C4-2B (cell line): ENCODE measurements at regions not wholly inside any gene's neighbourhood (a gene's known extent, or its start where the extent isn't known, plus 50 kb on each side); places are given as distances from the start of the nearest gene placed in this dataset.

Experiments
- H3K27ac ChIP-seq: fragments of 450-650 bp; 2 replicates; pipeline ENCODE4 v1.5.1; 2017
- CTCF ChIP-seq: fragments of 450-650 bp; conservative IDR thresholded peaks from 2 replicates; pipeline ENCODE4 v1.5.1; 2017; ENCODE audit warnings: mild to moderate bottlenecking
- ZFX ChIP-seq: fragments of 450-650 bp; IDR thresholded peaks from 2 replicates; pipeline ENCODE4 v1.6.1; 2017

- TF ChIP-seq CTCF (no peak), ZFX (no peak)
- no peak overlapping the region for H3K27ac ChIP-seq
Observed at GRCh38 chr2:16256601-16257321, 316.4 kb downstream of the MYCN start.

- TF ChIP-seq CTCF (no peak), ZFX (no peak)
- H3K27ac ChIP-seq = no peak overlapping the region
Observed at GRCh38 chr2:16255120-16255519, 314.8 kb downstream of the MYCN start.

GRCh38 chr2:16254356-16254965 is 314.1 kb downstream of the MYCN start:
- no peak overlapping the region for H3K27ac ChIP-seq
- TF ChIP-seq CTCF (no peak), ZFX (no peak)

GRCh38 chr2:16253291-16253690 is 312.9 kb downstream of the MYCN start:
- TF ChIP-seq ZFX (no peak), CTCF (no peak)
- no peak overlapping the region for H3K27ac ChIP-seq

GRCh38 chr2:16252891-16253290 is 312.5 kb downstream of the MYCN start:
- H3K27ac ChIP-seq = no peak overlapping the region
- TF ChIP-seq ZFX = no peak
- no peak for TF ChIP-seq CTCF

GRCh38 chr2:16252251-16252650 is 311.9 kb downstream of the MYCN start:
- TF ChIP-seq ZFX (no peak), CTCF (no peak)
- H3K27ac ChIP-seq = no peak overlapping the region

- no peak for TF ChIP-seq CTCF
- no peak for TF ChIP-seq ZFX
- H3K27ac ChIP-seq = no peak overlapping the region
Observed at GRCh38 chr2:16251511-16252225, 311.3 kb downstream of the MYCN start.
